Natural killer cell (primary cell): ENCODE measurements at regions not wholly inside any gene's neighbourhood (a gene's known extent, or its start where the extent isn't known, plus 50 kb on each side); places are given as distances from the start of the nearest gene placed in this dataset.
"Not testable (repeated sequence)": the region's sequence is repeated elsewhere in the genome, so short reads cannot be mapped to it uniquely, and the experiment has no call there.

Experiments used
- ATAC-seq, 3 donors: fragments of 150-1000 bp in 2 of 3; fragments of 200-7000 bp in 1 of 3; cut with Tn5 transposase; 1 replicate in 1 of 3; 2 replicates in 2 of 3; pipeline ENCODE4 v1.10.0; 2021; ENCODE audit warnings: mild to moderate bottlenecking in 2 of 3, moderate library complexity in 2 of 3
- DNase-seq, 2 donors: peaks; one replicate each; pipeline versions ENCODE4 v3.0.0 to v3.0.0-alpha.2; 2013 to 2021; ENCODE audit warnings: mixed read lengths in 1 of 2
- H3K27ac ChIP-seq: one replicate; pipeline ENCODE4 v1.5.1; 2013; ENCODE audit warnings: mild to moderate bottlenecking, low read length
- H3K27me3 ChIP-seq: one replicate; pipeline ENCODE4 v1.6.1; 2013; ENCODE audit warnings: low read length; ENCODE audit not compliant: control insufficient read depth, insufficient read depth
- H3K36me3 ChIP-seq: one replicate; pipeline ENCODE4 v1.6.1; 2013; ENCODE audit warnings: low read length; ENCODE audit not compliant: control insufficient read depth, insufficient read depth
- H3K4me1 ChIP-seq: one replicate; pipeline ENCODE4 v1.6.1; 2013; ENCODE audit warnings: low read length; ENCODE audit not compliant: control insufficient read depth, insufficient read depth
- H3K4me3 ChIP-seq: one replicate; pipeline ENCODE4 v1.5.1; 2013; ENCODE audit warnings: low read length
- H3K9me3 ChIP-seq: one replicate; pipeline ENCODE4 v1.6.1; 2013; ENCODE audit warnings: low read length; ENCODE audit not compliant: control insufficient read depth, insufficient read depth
- H3K27ac Mint-ChIP-seq, 2 donors: one replicate each; pipeline ENCODE4 v1.8.0; 2022; ENCODE audit warnings: mild to moderate bottlenecking in 2 of 2, mixed read lengths in 2 of 2, moderate library complexity in 1 of 2
- H3K27me3 Mint-ChIP-seq, 2 donors: one replicate each; pipeline ENCODE4 v1.8.0; 2022; ENCODE audit warnings: low read depth in 2 of 2, mixed read lengths in 2 of 2
- H3K36me3 Mint-ChIP-seq: one replicate; pipeline ENCODE4 v1.8.0; 2022; ENCODE audit warnings: mixed read lengths
- H3K4me1 Mint-ChIP-seq, 2 donors: one replicate each; pipeline ENCODE4 v1.8.0; 2022; ENCODE audit warnings: mixed read lengths in 2 of 2
- H3K4me3 Mint-ChIP-seq: one replicate; pipeline ENCODE4 v1.8.0; 2022; ENCODE audit warnings: mild to moderate bottlenecking, moderate library complexity, mixed read lengths
- H3K9me3 Mint-ChIP-seq, 2 donors: one replicate each; pipeline ENCODE4 v1.8.0; 2022; ENCODE audit warnings: mixed read lengths in 2 of 2
- CTCF ChIP-seq: fragments of 200-600 bp; IDR thresholded peaks from one replicate; pipeline ENCODE4 v1.8.0; 2022; ENCODE audit warnings: antibody characterized with exemption
- WGBS: methylation state at CpG from one replicate; pipeline ENCODE4 v1.1.7; 2013; ENCODE audit warnings: missing lambda C conversion rate; ENCODE audit not compliant: insufficient coverage; 5-methylcytosine and 5-hydroxymethylcytosine counted together
- intact Hi-C: fragments of 100-400 bp; cut with micrococcal nuclease; formaldehyde crosslinking; loops from one replicate; pipeline ENCODE4 v1.14.2; 2022

GRCh38 chr5:36772276-36773140, 104.1 kb upstream of the NIPBL start:
- Mint-ChIP-seq H3K9me3 (no peaks in the 10 kb centered on the region), H3K27me3 (peaks cover 12 to 21% of the 10 kb centered on the region in 2 donors), H3K27ac (no peak overlapping the region), H3K4me3 (no peak overlapping the region), H3K4me1 (no peaks in the 10 kb centered on the region), H3K36me3 (no peaks in the 10 kb centered on the region)
- no peak for ATAC-seq
- no peak for DNase-seq
- Histone ChIP-seq H3K36me3 (no peaks in the 10 kb centered on the region), H3K4me1 (no peaks in the 10 kb centered on the region), H3K9me3 (no peaks in the 10 kb centered on the region), H3K4me3 (no peak overlapping the region), H3K27me3 (no peaks in the 10 kb centered on the region), H3K27ac (no peak overlapping the region)
- WGBS: 83% methylated on average over 2 of the region's 3 CpGs
- no peak for TF ChIP-seq CTCF
- intact Hi-C loops: no loop called here

GRCh38 chr5:36777105-36777757, 99.3 kb upstream of the NIPBL start:
- no peak overlapping the region for H3K4me3 Mint-ChIP-seq
- Histone ChIP-seq H3K9me3 (no peaks in the 10 kb centered on the region), H3K27ac (no peak overlapping the region), H3K27me3 (no peaks in the 10 kb centered on the region), H3K4me3 (no peak overlapping the region), H3K36me3 (no peaks in the 10 kb centered on the region), H3K4me1 (no peaks in the 10 kb centered on the region)
- no peaks in the 10 kb centered on the region for H3K4me1 Mint-ChIP-seq
- no peak overlapping the region for H3K27ac Mint-ChIP-seq
- no peak for ATAC-seq
- no peaks in the 10 kb centered on the region for H3K9me3 Mint-ChIP-seq
- intact Hi-C loops: no loop called here
- no peak for TF ChIP-seq CTCF
- no peaks in the 10 kb centered on the region for H3K36me3 Mint-ChIP-seq
- WGBS: 25% methylated on average over 4 of the region's 5 CpGs
- DNase-seq: no peak
- peaks cover 5 to 15% of the 10 kb centered on the region in 2 donors for H3K27me3 Mint-ChIP-seq

GRCh38 chr5:36778336-36778735, 98.2 kb upstream of the NIPBL start:
- intact Hi-C loops: no loop called here
- H3K27me3 ChIP-seq: no peaks in the 10 kb centered on the region
- Mint-ChIP-seq H3K9me3 (no peaks in the 10 kb centered on the region), H3K27ac (no peak overlapping the region), H3K4me3 (no peak overlapping the region), H3K27me3 (peaks cover 5 to 12% of the 10 kb centered on the region in 2 donors), H3K36me3 (no peaks in the 10 kb centered on the region), H3K4me1 (no peaks in the 10 kb centered on the region)
- H3K9me3 ChIP-seq: no peaks in the 10 kb centered on the region
- no peak for DNase-seq
- no peaks in the 10 kb centered on the region for H3K36me3 ChIP-seq
- no peaks in the 10 kb centered on the region for H3K4me1 ChIP-seq
- no peak for ATAC-seq
- H3K27ac ChIP-seq: no peak overlapping the region
- TF ChIP-seq CTCF: no peak
- no peak overlapping the region for H3K4me3 ChIP-seq

- H3K36me3 ChIP-seq, intact Hi-C loops, H3K4me1 ChIP-seq, H3K4me3 ChIP-seq, H3K9me3 Mint-ChIP-seq, H3K27ac ChIP-seq, H3K27ac Mint-ChIP-seq, ATAC-seq, H3K4me3 Mint-ChIP-seq, H3K9me3 ChIP-seq, H3K36me3 Mint-ChIP-seq, H3K27me3 ChIP-seq, H3K4me1 Mint-ChIP-seq, DNase-seq: not testable (repeated sequence)
- H3K27me3 Mint-ChIP-seq: peaks cover 4 to 12% of the 10 kb centered on the region in 2 donors
- 93% methylated on average over 26 of the region's 26 CpGs for WGBS
These were observed 94.0 kb upstream of the NIPBL start for GRCh38 chr5:36782612-36783011.
